ENCODE measurements at regions not wholly inside any gene's neighbourhood (a gene's known extent, or its start where the extent isn't known, plus 50 kb on each side); places are given as distances from the start of the nearest gene placed in this dataset.

DNA sequence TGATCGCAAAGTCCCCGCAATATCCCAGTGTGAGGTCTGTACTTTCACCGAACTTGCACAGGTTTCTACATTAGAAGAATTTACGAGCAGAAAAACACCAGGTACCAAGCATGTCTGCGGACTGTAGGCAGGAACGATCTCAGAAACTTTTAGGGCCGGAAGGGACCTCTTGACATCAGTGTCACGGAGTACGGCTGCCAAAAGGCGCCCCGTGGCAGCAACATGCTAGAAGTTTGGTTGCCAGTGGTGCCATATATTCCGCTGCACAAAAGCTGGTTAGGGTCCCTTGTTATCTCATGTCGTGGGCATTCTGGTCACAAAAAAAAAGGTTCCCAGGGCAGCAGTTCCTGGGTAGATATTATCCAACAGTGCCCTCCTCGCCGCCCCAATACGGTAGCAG lies 61.0 kb upstream of the DCAF8L1 start:
- Histone ChIP-seq H3K9me3 (ENCODE audit: control insufficient read depth, low read depth, low read length) (no peaks in the 10 kb centered on the region), H3K36me3 (ENCODE audit: control insufficient read depth in 2 of 2, extremely low read depth in 1 of 2, insufficient read depth in 2 of 2, low read length in 2 of 2) (no peaks in the 10 kb centered on the region), H4K20me1 (ENCODE audit: control insufficient read depth, extremely low read depth, insufficient read depth, low read length) (no peaks in the 10 kb centered on the region), H3K27ac (ENCODE audit: control insufficient read depth, insufficient read depth, low read length) (no peak overlapping the region), H2AFZ (ENCODE audit: control insufficient read depth, low read length) (no peak overlapping the region), H3K27me3 (ENCODE audit: control insufficient read depth, extremely low read depth, insufficient read depth, low read length) (no peaks in the 10 kb centered on the region), H3K4me1 (ENCODE audit: control insufficient read depth, extremely low read depth, insufficient read depth, low read length) (no peaks in the 10 kb centered on the region), H3K9ac (ENCODE audit: control insufficient read depth, extremely low read depth, insufficient read depth, low read length) (no peak overlapping the region), H3K4me3 (ENCODE audit: control insufficient read depth in 2 of 3, extremely low read depth in 1 of 3, insufficient read depth in 2 of 3, low read depth in 1 of 3, low read length in 3 of 3) (no peak overlapping the region), H3K4me2 (ENCODE audit: control insufficient read depth, extremely low read depth, insufficient read depth, low read depth, low read length) (no peak overlapping the region), H3K9me1 (ENCODE audit: control insufficient read depth, extremely low read depth, insufficient read depth, low read length) (no peaks in the 10 kb centered on the region), H3K79me2 (ENCODE audit: control insufficient read depth, insufficient read depth, low read length) (no peaks in the 10 kb centered on the region)
- TF ChIP-seq EZH2 (IDR thresholded peaks at IDR 0.05; ENCODE audit: low read length), result no peak
- no peak for TF ChIP-seq CTCF (optimal IDR thresholded peaks at IDR 0.05 in 1 of 3, IDR thresholded peaks at IDR 0.05 in 1 of 3, conservative IDR thresholded peaks at IDR 0.05 in 1 of 3; ENCODE audit: extremely low read depth in 1 of 3, insufficient read depth in 2 of 3, low read length in 3 of 3)
- FAIRE-seq (no peak), DNase-seq (ENCODE audit: low read depth, low spot score) (no peak)
- dilution Hi-C loops (cut with MboI; ENCODE audit: extremely low pct_ligation_motif_present, low sequenced_read_pairs), result no loop called here

- Histone ChIP-seq H3K9me3 (ENCODE audit: control insufficient read depth, low read depth, low read length) (no peaks in the 10 kb centered on the region), H3K4me1 (ENCODE audit: control insufficient read depth, extremely low read depth, insufficient read depth, low read length) (no peaks in the 10 kb centered on the region), H3K27me3 (ENCODE audit: control insufficient read depth, extremely low read depth, insufficient read depth, low read length) (no peaks in the 10 kb centered on the region), H3K27ac (ENCODE audit: control insufficient read depth, insufficient read depth, low read length) (no peak overlapping the region), H3K36me3 (ENCODE audit: control insufficient read depth in 2 of 2, extremely low read depth in 1 of 2, insufficient read depth in 2 of 2, low read length in 2 of 2) (no peaks in the 10 kb centered on the region), H3K4me3 (ENCODE audit: control insufficient read depth in 2 of 3, extremely low read depth in 1 of 3, insufficient read depth in 2 of 3, low read depth in 1 of 3, low read length in 3 of 3) (no peak overlapping the region), H3K9ac (ENCODE audit: control insufficient read depth, extremely low read depth, insufficient read depth, low read length) (no peak overlapping the region), H4K20me1 (ENCODE audit: control insufficient read depth, extremely low read depth, insufficient read depth, low read length) (no peaks in the 10 kb centered on the region), H2AFZ (ENCODE audit: control insufficient read depth, low read length) (no peak overlapping the region), H3K4me2 (ENCODE audit: control insufficient read depth, extremely low read depth, insufficient read depth, low read depth, low read length) (no peak overlapping the region), H3K9me1 (ENCODE audit: control insufficient read depth, extremely low read depth, insufficient read depth, low read length) (no peaks in the 10 kb centered on the region), H3K79me2 (ENCODE audit: control insufficient read depth, insufficient read depth, low read length) (no peaks in the 10 kb centered on the region)
- FAIRE-seq, result no peak
- dilution Hi-C loops (cut with MboI; ENCODE audit: extremely low pct_ligation_motif_present, low sequenced_read_pairs), result no loop called here
- TF ChIP-seq EZH2 (IDR thresholded peaks at IDR 0.05; ENCODE audit: low read length) (no peak), CTCF (optimal IDR thresholded peaks at IDR 0.05 in 1 of 3, IDR thresholded peaks at IDR 0.05 in 1 of 3, conservative IDR thresholded peaks at IDR 0.05 in 1 of 3; ENCODE audit: extremely low read depth in 1 of 3, insufficient read depth in 2 of 3, low read length in 3 of 3) (no peak)
- DNase-seq (ENCODE audit: low read depth, low spot score), result no peak
These were observed 58.0 kb upstream of the DCAF8L1 start for GRCh38 chrX:28039258-28039657.

Measured in keratinocyte (primary cell).